ENCODE measurements at regions not wholly inside any gene's neighbourhood (a gene's known extent, or its start where the extent isn't known, plus 50 kb on each side); places are given as distances from the start of the nearest gene placed in this dataset.

DNA sequence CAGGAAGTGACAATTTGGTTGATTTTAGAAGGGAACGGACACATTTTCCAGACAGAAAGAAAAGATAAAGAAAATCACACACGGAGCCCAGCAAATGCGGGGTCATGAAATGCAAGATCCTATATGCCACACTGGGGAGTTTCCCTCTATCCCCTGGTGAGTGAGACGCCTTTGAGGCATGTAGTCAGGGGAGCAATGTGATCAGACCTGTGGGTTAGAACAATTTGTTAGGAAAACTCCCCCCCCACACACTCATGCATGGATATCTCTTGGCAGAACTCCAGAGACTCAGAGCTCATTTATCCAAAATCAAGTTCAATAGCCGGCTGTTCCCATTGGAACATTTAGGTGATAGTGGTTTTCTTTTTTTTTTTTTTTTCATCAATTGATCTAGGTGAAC is 71.7 kb upstream of the TRIO start:
- no peak overlapping the region for H3K4me3 ChIP-seq (ENCODE audit: low read depth in 1 of 2, low read length in 2 of 2)
- no peaks in the 10 kb centered on the region for H3K27me3 ChIP-seq (ENCODE audit: control insufficient read depth in 1 of 2, insufficient read depth in 2 of 2, low read length in 2 of 2)
- H3K9ac ChIP-seq (ENCODE audit: low read depth in 1 of 2, low read length in 2 of 2), result no peak overlapping the region
- no peaks in the 10 kb centered on the region for H3K36me3 ChIP-seq (ENCODE audit: control insufficient read depth in 1 of 2, insufficient read depth in 2 of 2, low read length in 2 of 2)
- H3K27ac ChIP-seq (ENCODE audit: low read depth, low read length), result no peak overlapping the region
- no peaks in the 10 kb centered on the region for H3K9me3 ChIP-seq (ENCODE audit: control insufficient read depth in 1 of 2, low read length in 2 of 2)
- no peaks in the 10 kb centered on the region for H3K4me1 ChIP-seq (ENCODE audit: control insufficient read depth in 1 of 2, insufficient read depth in 2 of 2, low read length in 2 of 2)

DNA sequence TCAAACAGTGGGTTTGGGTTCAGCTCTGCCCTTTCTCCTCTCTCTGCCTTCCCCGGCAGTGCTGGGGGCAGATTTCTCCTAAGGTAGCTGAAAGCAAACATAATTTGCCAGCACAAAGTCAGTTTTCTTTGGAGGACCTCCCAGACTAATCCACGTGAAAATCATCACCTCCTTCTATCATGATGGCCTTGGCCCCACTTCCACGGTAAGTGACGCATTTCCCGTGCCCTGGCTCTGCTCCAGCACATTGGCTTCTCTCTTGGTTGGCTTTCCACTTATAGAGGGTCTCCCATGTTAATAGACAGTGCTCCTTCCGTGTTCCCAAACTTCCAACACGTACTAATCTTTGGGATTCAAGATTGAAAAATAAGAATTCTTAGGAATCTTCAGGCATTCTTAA is 74.1 kb upstream of the TRIO start:
- H3K27me3 ChIP-seq (ENCODE audit: control insufficient read depth in 1 of 2, insufficient read depth in 2 of 2, low read length in 2 of 2), result no peaks in the 10 kb centered on the region
- H3K4me3 ChIP-seq (ENCODE audit: low read depth in 1 of 2, low read length in 2 of 2), result no peak overlapping the region
- H3K4me1 ChIP-seq (ENCODE audit: control insufficient read depth in 1 of 2, insufficient read depth in 2 of 2, low read length in 2 of 2), result no peaks in the 10 kb centered on the region
- no peak overlapping the region for H3K27ac ChIP-seq (ENCODE audit: low read depth, low read length)
- H3K9me3 ChIP-seq (ENCODE audit: control insufficient read depth in 1 of 2, low read length in 2 of 2), result no peaks in the 10 kb centered on the region
- H3K9ac ChIP-seq (ENCODE audit: low read depth in 1 of 2, low read length in 2 of 2), result no peak overlapping the region
- no peaks in the 10 kb centered on the region for H3K36me3 ChIP-seq (ENCODE audit: control insufficient read depth in 1 of 2, insufficient read depth in 2 of 2, low read length in 2 of 2)

- no peaks in the 10 kb centered on the region for H3K27me3 ChIP-seq (ENCODE audit: control insufficient read depth in 1 of 2, insufficient read depth in 2 of 2, low read length in 2 of 2)
- H3K4me3 ChIP-seq (ENCODE audit: low read depth in 1 of 2, low read length in 2 of 2), result no peak overlapping the region
- no peak overlapping the region for H3K27ac ChIP-seq (ENCODE audit: low read depth, low read length)
- H3K4me1 ChIP-seq (ENCODE audit: control insufficient read depth in 1 of 2, insufficient read depth in 2 of 2, low read length in 2 of 2), result no peaks in the 10 kb centered on the region
- no peaks in the 10 kb centered on the region for H3K9me3 ChIP-seq (ENCODE audit: control insufficient read depth in 1 of 2, low read length in 2 of 2)
- no peak overlapping the region for H3K9ac ChIP-seq (ENCODE audit: low read depth in 1 of 2, low read length in 2 of 2)
- no peaks in the 10 kb centered on the region for H3K36me3 ChIP-seq (ENCODE audit: control insufficient read depth in 1 of 2, insufficient read depth in 2 of 2, low read length in 2 of 2)
These were observed 75.0 kb upstream of the TRIO start for GRCh38 chr5:14068136-14068535.

DNA sequence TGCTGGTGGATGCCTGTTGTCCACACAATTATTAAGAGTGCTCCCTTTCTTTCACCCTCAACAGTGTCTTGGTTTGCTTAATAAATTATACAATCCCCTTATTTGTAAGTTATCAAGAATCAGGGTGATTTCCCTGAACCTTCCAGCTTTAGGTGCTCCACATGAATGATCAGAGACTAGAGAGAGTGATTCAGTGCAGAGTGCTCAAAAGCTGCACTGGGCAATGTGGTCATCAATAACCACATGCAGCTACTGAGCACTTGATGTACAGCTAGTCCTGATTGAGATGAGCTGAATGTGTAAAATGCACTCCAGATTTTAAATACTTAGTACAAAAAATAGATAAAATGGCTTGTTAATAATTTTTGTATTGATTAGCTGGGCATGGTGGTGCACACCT is 76.8 kb upstream of the TRIO start:
- Histone ChIP-seq H3K9me3 (ENCODE audit: control insufficient read depth in 1 of 2, low read length in 2 of 2) (no peaks in the 10 kb centered on the region), H3K36me3 (ENCODE audit: control insufficient read depth in 1 of 2, insufficient read depth in 2 of 2, low read length in 2 of 2) (no peaks in the 10 kb centered on the region), H3K27me3 (ENCODE audit: control insufficient read depth in 1 of 2, insufficient read depth in 2 of 2, low read length in 2 of 2) (no peaks in the 10 kb centered on the region), H3K4me3 (ENCODE audit: low read depth in 1 of 2, low read length in 2 of 2) (no peak overlapping the region), H3K9ac (ENCODE audit: low read depth in 1 of 2, low read length in 2 of 2) (no peak overlapping the region), H3K27ac (ENCODE audit: low read depth, low read length) (no peak overlapping the region), H3K4me1 (ENCODE audit: control insufficient read depth in 1 of 2, insufficient read depth in 2 of 2, low read length in 2 of 2) (no peaks in the 10 kb centered on the region)

DNA sequence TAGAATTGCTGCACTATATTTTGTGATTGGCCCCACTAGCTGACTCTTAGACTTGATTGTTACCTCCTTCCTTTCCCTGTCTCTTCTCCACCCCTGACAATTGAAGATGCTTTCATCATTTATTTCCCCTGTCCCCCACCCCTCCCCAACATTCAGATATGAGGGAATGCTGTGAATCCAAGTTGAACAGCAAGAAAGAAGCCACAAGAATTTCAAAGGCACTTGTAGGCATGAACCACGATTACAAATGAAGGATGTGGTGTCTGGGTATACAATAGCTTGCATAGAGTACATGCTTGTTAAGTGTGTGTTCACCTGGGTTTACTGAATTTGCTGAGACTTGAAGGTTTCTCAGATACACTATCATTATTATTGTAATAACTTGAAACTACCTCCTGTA is 78.3 kb upstream of the TRIO start:
- no peaks in the 10 kb centered on the region for H3K36me3 ChIP-seq (ENCODE audit: control insufficient read depth in 1 of 2, insufficient read depth in 2 of 2, low read length in 2 of 2)
- no peaks in the 10 kb centered on the region for H3K4me1 ChIP-seq (ENCODE audit: control insufficient read depth in 1 of 2, insufficient read depth in 2 of 2, low read length in 2 of 2)
- no peak overlapping the region for H3K27ac ChIP-seq (ENCODE audit: low read depth, low read length)
- no peaks in the 10 kb centered on the region for H3K27me3 ChIP-seq (ENCODE audit: control insufficient read depth in 1 of 2, insufficient read depth in 2 of 2, low read length in 2 of 2)
- no peak overlapping the region for H3K4me3 ChIP-seq (ENCODE audit: low read depth in 1 of 2, low read length in 2 of 2)
- no peak overlapping the region for H3K9ac ChIP-seq (ENCODE audit: low read depth in 1 of 2, low read length in 2 of 2)
- no peaks in the 10 kb centered on the region for H3K9me3 ChIP-seq (ENCODE audit: control insufficient read depth in 1 of 2, low read length in 2 of 2)

DNA sequence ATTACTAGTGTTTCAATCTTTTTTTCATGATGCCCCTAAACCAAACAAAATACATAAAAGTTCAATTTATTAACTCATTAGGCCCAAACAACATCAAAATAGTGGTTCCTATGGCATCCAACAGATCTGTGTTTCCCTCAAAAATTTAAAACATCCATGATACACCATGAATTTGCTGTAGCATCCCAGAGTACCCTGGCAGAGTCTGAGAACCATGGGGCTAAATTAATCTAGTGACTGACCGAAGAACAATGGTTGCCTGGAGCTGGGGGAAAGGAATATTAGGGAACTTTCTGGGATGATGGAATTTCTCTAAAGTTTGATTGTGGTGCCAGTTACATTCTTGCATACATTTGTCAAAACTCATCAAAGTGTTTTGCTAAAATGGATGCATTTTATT is 79.5 kb upstream of the TRIO start:
- H3K36me3 ChIP-seq (ENCODE audit: control insufficient read depth in 1 of 2, insufficient read depth in 2 of 2, low read length in 2 of 2), result no peaks in the 10 kb centered on the region
- no peak overlapping the region for H3K4me3 ChIP-seq (ENCODE audit: low read depth in 1 of 2, low read length in 2 of 2)
- no peaks in the 10 kb centered on the region for H3K9me3 ChIP-seq (ENCODE audit: control insufficient read depth in 1 of 2, low read length in 2 of 2)
- no peak overlapping the region for H3K27ac ChIP-seq (ENCODE audit: low read depth, low read length)
- no peak overlapping the region for H3K9ac ChIP-seq (ENCODE audit: low read depth in 1 of 2, low read length in 2 of 2)
- no peaks in the 10 kb centered on the region for H3K4me1 ChIP-seq (ENCODE audit: control insufficient read depth in 1 of 2, insufficient read depth in 2 of 2, low read length in 2 of 2)
- H3K27me3 ChIP-seq (ENCODE audit: control insufficient read depth in 1 of 2, insufficient read depth in 2 of 2, low read length in 2 of 2), result no peaks in the 10 kb centered on the region

GRCh38 chr5:14063138-14063537 is 80.0 kb upstream of the TRIO start:
- Histone ChIP-seq H3K27me3 (ENCODE audit: control insufficient read depth in 1 of 2, insufficient read depth in 2 of 2, low read length in 2 of 2) (no peaks in the 10 kb centered on the region), H3K4me3 (ENCODE audit: low read depth in 1 of 2, low read length in 2 of 2) (no peak overlapping the region), H3K36me3 (ENCODE audit: control insufficient read depth in 1 of 2, insufficient read depth in 2 of 2, low read length in 2 of 2) (no peaks in the 10 kb centered on the region), H3K9me3 (ENCODE audit: control insufficient read depth in 1 of 2, low read length in 2 of 2) (no peaks in the 10 kb centered on the region), H3K4me1 (ENCODE audit: control insufficient read depth in 1 of 2, insufficient read depth in 2 of 2, low read length in 2 of 2) (no peaks in the 10 kb centered on the region), H3K9ac (ENCODE audit: low read depth in 1 of 2, low read length in 2 of 2) (no peak overlapping the region), H3K27ac (ENCODE audit: low read depth, low read length) (no peak overlapping the region)

GRCh38 chr5:14062178-14062577 is 81.0 kb upstream of the TRIO start:
- Histone ChIP-seq H3K27me3 (ENCODE audit: control insufficient read depth in 1 of 2, insufficient read depth in 2 of 2, low read length in 2 of 2) (no peaks in the 10 kb centered on the region), H3K4me3 (ENCODE audit: low read depth in 1 of 2, low read length in 2 of 2) (no peak overlapping the region), H3K9me3 (ENCODE audit: control insufficient read depth in 1 of 2, low read length in 2 of 2) (no peaks in the 10 kb centered on the region), H3K36me3 (ENCODE audit: control insufficient read depth in 1 of 2, insufficient read depth in 2 of 2, low read length in 2 of 2) (no peaks in the 10 kb centered on the region), H3K27ac (ENCODE audit: low read depth, low read length) (no peak overlapping the region), H3K4me1 (ENCODE audit: control insufficient read depth in 1 of 2, insufficient read depth in 2 of 2, low read length in 2 of 2) (no peaks in the 10 kb centered on the region), H3K9ac (ENCODE audit: low read depth in 1 of 2, low read length in 2 of 2) (no peak overlapping the region)

GRCh38 chr5:14061106-14061505 is 82.0 kb upstream of the TRIO start:
- Histone ChIP-seq H3K9me3 (ENCODE audit: control insufficient read depth in 1 of 2, low read length in 2 of 2) (no peaks in the 10 kb centered on the region), H3K4me1 (ENCODE audit: control insufficient read depth in 1 of 2, insufficient read depth in 2 of 2, low read length in 2 of 2) (no peaks in the 10 kb centered on the region), H3K27me3 (ENCODE audit: control insufficient read depth in 1 of 2, insufficient read depth in 2 of 2, low read length in 2 of 2) (no peaks in the 10 kb centered on the region), H3K4me3 (ENCODE audit: low read depth in 1 of 2, low read length in 2 of 2) (no peak overlapping the region), H3K36me3 (ENCODE audit: control insufficient read depth in 1 of 2, insufficient read depth in 2 of 2, low read length in 2 of 2) (no peaks in the 10 kb centered on the region), H3K27ac (ENCODE audit: low read depth, low read length) (no peak overlapping the region), H3K9ac (ENCODE audit: low read depth in 1 of 2, low read length in 2 of 2) (no peak overlapping the region)

DNA sequence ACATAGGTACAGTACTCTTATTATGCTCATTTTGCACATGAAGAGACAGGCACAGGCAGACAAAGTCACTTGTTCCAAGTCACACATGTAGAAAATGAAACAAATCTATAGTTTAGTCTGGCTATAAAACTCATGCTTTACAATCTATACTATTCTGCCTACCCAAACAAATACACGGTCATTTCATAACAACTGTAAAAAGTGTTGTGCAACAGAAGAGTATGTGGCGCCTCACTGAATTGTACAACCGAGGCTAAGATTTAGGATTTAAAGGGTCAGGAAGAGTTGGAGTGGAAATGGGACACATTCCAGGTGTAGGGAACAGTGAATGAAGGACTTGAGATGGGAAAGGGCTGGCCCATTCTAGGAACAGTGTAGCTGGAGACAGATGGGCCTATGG is 82.9 kb upstream of the TRIO start:
- Histone ChIP-seq H3K27me3 (ENCODE audit: control insufficient read depth in 1 of 2, insufficient read depth in 2 of 2, low read length in 2 of 2) (no peaks in the 10 kb centered on the region), H3K36me3 (ENCODE audit: control insufficient read depth in 1 of 2, insufficient read depth in 2 of 2, low read length in 2 of 2) (no peaks in the 10 kb centered on the region), H3K9me3 (ENCODE audit: control insufficient read depth in 1 of 2, low read length in 2 of 2) (no peaks in the 10 kb centered on the region), H3K4me1 (ENCODE audit: control insufficient read depth in 1 of 2, insufficient read depth in 2 of 2, low read length in 2 of 2) (no peaks in the 10 kb centered on the region), H3K9ac (ENCODE audit: low read depth in 1 of 2, low read length in 2 of 2) (no peak overlapping the region), H3K27ac (ENCODE audit: low read depth, low read length) (no peak overlapping the region), H3K4me3 (ENCODE audit: low read depth in 1 of 2, low read length in 2 of 2) (no peak overlapping the region)

- no peaks in the 10 kb centered on the region for H3K9me3 ChIP-seq (ENCODE audit: control insufficient read depth in 1 of 2, low read length in 2 of 2)
- H3K27ac ChIP-seq (ENCODE audit: low read depth, low read length), result no peak overlapping the region
- no peak overlapping the region for H3K9ac ChIP-seq (ENCODE audit: low read depth in 1 of 2, low read length in 2 of 2)
- no peak overlapping the region for H3K4me3 ChIP-seq (ENCODE audit: low read depth in 1 of 2, low read length in 2 of 2)
- H3K36me3 ChIP-seq (ENCODE audit: control insufficient read depth in 1 of 2, insufficient read depth in 2 of 2, low read length in 2 of 2), result no peaks in the 10 kb centered on the region
- no peaks in the 10 kb centered on the region for H3K27me3 ChIP-seq (ENCODE audit: control insufficient read depth in 1 of 2, insufficient read depth in 2 of 2, low read length in 2 of 2)
- H3K4me1 ChIP-seq (ENCODE audit: control insufficient read depth in 1 of 2, insufficient read depth in 2 of 2, low read length in 2 of 2), result no peaks in the 10 kb centered on the region
These were observed 83.3 kb upstream of the TRIO start for GRCh38 chr5:14059810-14060209.

Data from duodenal mucosa (tissue), 2 donors.